Panc1 (cell line): ENCODE measurements at regions not wholly inside any gene's neighbourhood (a gene's known extent, or its start where the extent isn't known, plus 50 kb on each side); places are given as distances from the start of the nearest gene placed in this dataset.

Source experiments
- ATAC-seq: fragments of 200-7000 bp; cut with Tn5 transposase; 2 replicates; pipeline ENCODE4 v1.9.1; 2020; ENCODE audit warnings: mild to moderate bottlenecking, moderate library complexity
- BruUV-seq: library from RNA; stranded (reverse); fragments of 400-500 nt; replicated peaks from 2 replicates; lab custom pipeline; 2021; lab: Mats Ljungman, UMichigan
- CTCF ChIA-PET: fragments of 300-600 bp; sonication (Branson Sonifier 250); formaldehyde crosslinking; loops from one replicate; lab custom pipeline; 2022; ENCODE audit warnings: antibody characterized with exemption; lab: Charles Lee
- POLR2A ChIA-PET: fragments of 300-600 bp; sonication (Branson Sonifier 250); formaldehyde crosslinking; loops from one replicate; lab custom pipeline; 2022; ENCODE audit warnings: antibody characterized with exemption; lab: Charles Lee
- DNase-seq: peaks from one replicate; pipeline ENCODE4 v3.0.0-alpha.2; 2010; ENCODE audit warnings: low read depth, low spot score
- H3K27ac ChIP-seq: 2 replicates; pipeline ENCODE4 v1.5.1; 2011; ENCODE audit warnings: mild to moderate bottlenecking, low read length, inconsistent platforms
- H3K27me3 ChIP-seq: fragments of 200-500 bp; sonication (Bioruptor generic); 2 replicates; pipeline ENCODE4 v1.6.0; 2014; ENCODE audit warnings: low read length, inconsistent platforms; ENCODE audit not compliant: control insufficient read depth, insufficient read depth
- H3K36me3 ChIP-seq: fragments of 200-500 bp; sonication (Bioruptor generic); 2 replicates; pipeline ENCODE4 v1.5.1; 2014; ENCODE audit warnings: inconsistent platforms, mild to moderate bottlenecking, low read length, moderate library complexity; ENCODE audit not compliant: control insufficient read depth, insufficient read depth
- H3K4me1 ChIP-seq: 2 replicates; pipeline ENCODE4 v1.5.1; 2011; ENCODE audit warnings: inconsistent platforms, mild to moderate bottlenecking, low read length, moderate library complexity; ENCODE audit not compliant: control insufficient read depth, insufficient read depth
- H3K4me3 ChIP-seq, 2 experiments: 2 replicates each; pipeline ENCODE4 v1.5.1; 2011 to 2012; ENCODE audit warnings: low read depth in 2 of 2, low read length in 2 of 2, mild to moderate bottlenecking in 2 of 2, inconsistent platforms in 1 of 2, moderate library complexity in 1 of 2
- H3K9me3 ChIP-seq: fragments of 200-500 bp; sonication (Bioruptor generic); 2 replicates; pipeline ENCODE4 v1.5.1; 2014; ENCODE audit warnings: low read depth, mild to moderate bottlenecking, inconsistent platforms, low read length, moderate library complexity; ENCODE audit not compliant: control insufficient read depth, insufficient read depth
- POLR2AphosphoS5 ChIP-seq: IDR thresholded peaks from 2 replicates; pipeline ENCODE4 v1.6.1; 2012; ENCODE audit warnings: mild to moderate bottlenecking, low read depth, low read length, moderate library complexity
- SIN3A ChIP-seq: IDR thresholded peaks from 2 replicates; pipeline ENCODE4 v1.6.1; 2012; ENCODE audit warnings: low read depth, mild to moderate bottlenecking, low read length, moderate library complexity, borderline replicate concordance; ENCODE audit not compliant: insufficient read depth
- TCF7L2 ChIP-seq: IDR thresholded peaks from 2 replicates; pipeline ENCODE4 v1.6.1; 2011; ENCODE audit warnings: mild to moderate bottlenecking, low read depth, low read length, inconsistent platforms
- in situ Hi-C: cut with HindIII; loops from 2 replicates; pipeline ENCODE4 v1.10.0; 2016; ENCODE audit warnings: low sequenced_read_pairs, low pct_unique_long_range_greater_than_20kb
- intact Hi-C: fragments of 100-400 bp; cut with micrococcal nuclease; formaldehyde crosslinking; loops from one replicate; pipeline ENCODE4 v1.10.0; 2022; ENCODE audit not compliant: unreplicated experiment
- TF ChIP-seq, protein P1 (sequence below): fragments of 450-650 bp; IDR thresholded peaks from 2 replicates; pipeline ENCODE4 v1.5.1; 2017; ENCODE audit warnings: mild to moderate bottlenecking
- TF ChIP-seq, protein P2 (sequence below), 2 experiments: IDR thresholded peaks; 2 replicates each; pipeline ENCODE4 v1.6.1; 2011 to 2012; ENCODE audit warnings: low read depth in 2 of 2, control low read depth in 1 of 2, low read length in 1 of 2, mild to moderate bottlenecking in 1 of 2, moderate library complexity in 1 of 2; ENCODE audit not compliant: insufficient read depth in 1 of 2

DNA sequence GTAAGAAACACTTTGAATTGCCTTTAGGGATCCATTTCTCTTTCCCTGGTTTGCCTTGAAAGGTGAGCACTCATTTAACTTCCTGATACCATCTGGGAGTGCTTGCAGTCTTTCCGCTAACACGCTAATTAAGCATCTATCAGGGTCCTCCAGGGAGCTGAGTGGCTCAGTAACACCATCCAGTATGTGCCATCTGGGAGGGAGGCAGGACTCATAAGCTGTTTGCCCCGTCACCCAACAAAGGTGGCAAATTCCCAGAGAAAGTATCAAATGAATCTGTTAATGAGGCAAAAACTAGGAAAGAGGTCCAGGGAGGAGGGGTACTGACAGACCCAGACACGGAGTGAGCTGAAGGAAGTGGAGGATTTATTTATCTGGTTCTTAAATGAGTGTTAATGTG is 430.9 kb downstream of the HLX start:
- H3K4me1 ChIP-seq: no peaks in the 10 kb centered on the region
- no peak overlapping the region for H3K4me3 ChIP-seq
- intact Hi-C loops: no loop called here
- H3K9me3 ChIP-seq: no peaks in the 10 kb centered on the region
- no TSS peak for BruUV-seq
- DNase-seq (no peak), ATAC-seq (no peak)
- H3K27me3 ChIP-seq: no peaks in the 10 kb centered on the region
- H3K27ac ChIP-seq: no peak overlapping the region
- ChIA-PET CTCF (no interaction called here), POLR2A (no interaction called here)
- in situ Hi-C loops: no loop called here
- no peaks in the 10 kb centered on the region for H3K36me3 ChIP-seq
- no peak for TF ChIP-seq POLR2AphosphoS5
- TF ChIP-seq TCF7L2: no peak
- TF ChIP-seq, protein P1, sequence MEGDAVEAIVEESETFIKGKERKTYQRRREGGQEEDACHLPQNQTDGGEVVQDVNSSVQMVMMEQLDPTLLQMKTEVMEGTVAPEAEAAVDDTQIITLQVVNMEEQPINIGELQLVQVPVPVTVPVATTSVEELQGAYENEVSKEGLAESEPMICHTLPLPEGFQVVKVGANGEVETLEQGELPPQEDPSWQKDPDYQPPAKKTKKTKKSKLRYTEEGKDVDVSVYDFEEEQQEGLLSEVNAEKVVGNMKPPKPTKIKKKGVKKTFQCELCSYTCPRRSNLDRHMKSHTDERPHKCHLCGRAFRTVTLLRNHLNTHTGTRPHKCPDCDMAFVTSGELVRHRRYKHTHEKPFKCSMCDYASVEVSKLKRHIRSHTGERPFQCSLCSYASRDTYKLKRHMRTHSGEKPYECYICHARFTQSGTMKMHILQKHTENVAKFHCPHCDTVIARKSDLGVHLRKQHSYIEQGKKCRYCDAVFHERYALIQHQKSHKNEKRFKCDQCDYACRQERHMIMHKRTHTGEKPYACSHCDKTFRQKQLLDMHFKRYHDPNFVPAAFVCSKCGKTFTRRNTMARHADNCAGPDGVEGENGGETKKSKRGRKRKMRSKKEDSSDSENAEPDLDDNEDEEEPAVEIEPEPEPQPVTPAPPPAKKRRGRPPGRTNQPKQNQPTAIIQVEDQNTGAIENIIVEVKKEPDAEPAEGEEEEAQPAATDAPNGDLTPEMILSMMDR: no peak
- no peak for TF ChIP-seq SIN3A
- TF ChIP-seq, protein P2, sequence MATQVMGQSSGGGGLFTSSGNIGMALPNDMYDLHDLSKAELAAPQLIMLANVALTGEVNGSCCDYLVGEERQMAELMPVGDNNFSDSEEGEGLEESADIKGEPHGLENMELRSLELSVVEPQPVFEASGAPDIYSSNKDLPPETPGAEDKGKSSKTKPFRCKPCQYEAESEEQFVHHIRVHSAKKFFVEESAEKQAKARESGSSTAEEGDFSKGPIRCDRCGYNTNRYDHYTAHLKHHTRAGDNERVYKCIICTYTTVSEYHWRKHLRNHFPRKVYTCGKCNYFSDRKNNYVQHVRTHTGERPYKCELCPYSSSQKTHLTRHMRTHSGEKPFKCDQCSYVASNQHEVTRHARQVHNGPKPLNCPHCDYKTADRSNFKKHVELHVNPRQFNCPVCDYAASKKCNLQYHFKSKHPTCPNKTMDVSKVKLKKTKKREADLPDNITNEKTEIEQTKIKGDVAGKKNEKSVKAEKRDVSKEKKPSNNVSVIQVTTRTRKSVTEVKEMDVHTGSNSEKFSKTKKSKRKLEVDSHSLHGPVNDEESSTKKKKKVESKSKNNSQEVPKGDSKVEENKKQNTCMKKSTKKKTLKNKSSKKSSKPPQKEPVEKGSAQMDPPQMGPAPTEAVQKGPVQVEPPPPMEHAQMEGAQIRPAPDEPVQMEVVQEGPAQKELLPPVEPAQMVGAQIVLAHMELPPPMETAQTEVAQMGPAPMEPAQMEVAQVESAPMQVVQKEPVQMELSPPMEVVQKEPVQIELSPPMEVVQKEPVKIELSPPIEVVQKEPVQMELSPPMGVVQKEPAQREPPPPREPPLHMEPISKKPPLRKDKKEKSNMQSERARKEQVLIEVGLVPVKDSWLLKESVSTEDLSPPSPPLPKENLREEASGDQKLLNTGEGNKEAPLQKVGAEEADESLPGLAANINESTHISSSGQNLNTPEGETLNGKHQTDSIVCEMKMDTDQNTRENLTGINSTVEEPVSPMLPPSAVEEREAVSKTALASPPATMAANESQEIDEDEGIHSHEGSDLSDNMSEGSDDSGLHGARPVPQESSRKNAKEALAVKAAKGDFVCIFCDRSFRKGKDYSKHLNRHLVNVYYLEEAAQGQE (IDR thresholded peaks at IDR 0.05; ENCODE audit: insufficient read depth in 1 of 2, low read depth in 2 of 2, low read length in 1 of 2): no peak

DNA sequence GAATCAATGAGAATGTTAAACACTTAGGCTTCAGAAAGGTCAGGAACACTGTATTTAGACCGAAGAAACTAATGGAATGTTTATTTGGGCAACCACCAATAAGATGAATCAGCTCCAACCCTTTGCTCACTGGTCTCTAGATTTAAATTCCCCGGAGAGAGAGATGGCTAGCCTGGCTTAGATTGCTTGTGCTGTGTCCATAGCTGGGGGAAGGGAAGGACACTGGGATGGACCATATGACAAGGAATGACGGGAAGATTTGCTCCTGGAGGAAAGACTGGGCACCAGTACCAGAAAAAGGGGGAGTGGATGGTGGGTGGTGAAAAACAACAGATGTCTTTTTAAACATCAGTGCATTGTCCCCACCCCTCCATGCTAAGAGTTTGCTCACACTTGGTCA is 426.6 kb downstream of the DUSP10 start:
- intact Hi-C loops: no loop called here
- ChIA-PET POLR2A (no interaction called here), CTCF (no interaction called here)
- BruUV-seq: no TSS peak
- H3K36me3 ChIP-seq: no peaks in the 10 kb centered on the region
- DNase-seq (no peak), ATAC-seq (no peak)
- TF ChIP-seq, protein P1: no peak
- TF ChIP-seq, protein P2 (IDR thresholded peaks at IDR 0.05; ENCODE audit: insufficient read depth in 1 of 2, low read depth in 2 of 2, low read length in 1 of 2): no peak
- TF ChIP-seq TCF7L2: no peak
- no peak for TF ChIP-seq POLR2AphosphoS5
- TF ChIP-seq SIN3A: no peak
- in situ Hi-C loops: no loop called here
- no peaks in the 10 kb centered on the region for H3K9me3 ChIP-seq
- no peak overlapping the region for H3K4me3 ChIP-seq
- no peaks in the 10 kb centered on the region for H3K4me1 ChIP-seq
- H3K27me3 ChIP-seq: no peaks in the 10 kb centered on the region
- H3K27ac ChIP-seq: no peak overlapping the region
